ENCODE measurements at regions not wholly inside any gene's neighbourhood (a gene's known extent, or its start where the extent isn't known, plus 50 kb on each side); places are given as distances from the start of the nearest gene placed in this dataset.
A peak's percentile ranks its signal among the peaks of the same experiment; 100 is the strongest.

DNA sequence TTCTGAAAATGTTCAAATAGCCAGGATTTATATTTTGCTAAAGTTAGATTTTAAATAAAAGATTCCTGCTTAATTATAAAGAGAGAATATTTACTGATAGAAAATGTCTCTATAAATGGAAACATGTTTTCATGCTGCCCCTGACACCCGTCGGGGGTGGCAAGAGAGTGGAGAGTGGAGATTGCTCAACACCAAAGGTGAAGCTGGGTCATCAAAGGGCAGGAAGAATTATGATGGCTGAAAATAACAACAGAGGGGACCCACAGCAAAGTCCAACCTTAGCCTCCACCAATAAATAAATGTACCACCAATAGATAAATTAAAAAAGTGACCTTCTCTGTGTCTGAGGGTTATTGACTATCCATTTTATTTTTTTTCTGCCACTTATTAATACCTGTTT lies 326.8 kb upstream of the GYPC start:
- no peaks in the 10 kb centered on the region for H3F3A ChIP-seq (ENCODE audit: insufficient read depth, low read depth)
- ChIA-PET POLR2A (ENCODE audit: unreplicated experiment) (no interaction called here), CTCF (no interaction called here)
- TF ChIP-seq, protein P1, sequence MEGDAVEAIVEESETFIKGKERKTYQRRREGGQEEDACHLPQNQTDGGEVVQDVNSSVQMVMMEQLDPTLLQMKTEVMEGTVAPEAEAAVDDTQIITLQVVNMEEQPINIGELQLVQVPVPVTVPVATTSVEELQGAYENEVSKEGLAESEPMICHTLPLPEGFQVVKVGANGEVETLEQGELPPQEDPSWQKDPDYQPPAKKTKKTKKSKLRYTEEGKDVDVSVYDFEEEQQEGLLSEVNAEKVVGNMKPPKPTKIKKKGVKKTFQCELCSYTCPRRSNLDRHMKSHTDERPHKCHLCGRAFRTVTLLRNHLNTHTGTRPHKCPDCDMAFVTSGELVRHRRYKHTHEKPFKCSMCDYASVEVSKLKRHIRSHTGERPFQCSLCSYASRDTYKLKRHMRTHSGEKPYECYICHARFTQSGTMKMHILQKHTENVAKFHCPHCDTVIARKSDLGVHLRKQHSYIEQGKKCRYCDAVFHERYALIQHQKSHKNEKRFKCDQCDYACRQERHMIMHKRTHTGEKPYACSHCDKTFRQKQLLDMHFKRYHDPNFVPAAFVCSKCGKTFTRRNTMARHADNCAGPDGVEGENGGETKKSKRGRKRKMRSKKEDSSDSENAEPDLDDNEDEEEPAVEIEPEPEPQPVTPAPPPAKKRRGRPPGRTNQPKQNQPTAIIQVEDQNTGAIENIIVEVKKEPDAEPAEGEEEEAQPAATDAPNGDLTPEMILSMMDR (conservative IDR thresholded peaks at IDR 0.05) = no peak
- H3K4me2 ChIP-seq = no peak overlapping the region
- no peaks in the 10 kb centered on the region for H4K20me1 ChIP-seq (ENCODE audit: insufficient read depth)
- BruUV-seq (replicated peaks) = no TSS peak
- H3K27ac ChIP-seq = no peak overlapping the region
- no peak for DNase-seq
- intact Hi-C loops (cut with micrococcal nuclease; ENCODE audit: unreplicated experiment) = no loop called here
- no peaks in the 10 kb centered on the region for H3K9me2 ChIP-seq (ENCODE audit: insufficient read depth)
- no peaks in the 10 kb centered on the region for H3K36me3 ChIP-seq (ENCODE audit: low read depth)
- no peaks in the 10 kb centered on the region for H3K79me2 ChIP-seq (ENCODE audit: low read depth)
- no peak overlapping the region for H3K4me3 ChIP-seq
- no peaks in the 10 kb centered on the region for H3K27me3 ChIP-seq (ENCODE audit: insufficient read depth, low read depth)
- no peak overlapping the region for H2AFZ ChIP-seq
- H3K9me3 ChIP-seq (ENCODE audit: insufficient read depth, low read depth) = peaks cover 5% of the 10 kb centered on the region; the same call in 1 of the 2 replicates
- no peaks in the 10 kb centered on the region for H3K4me1 ChIP-seq (replicated peaks; ENCODE audit: insufficient read depth)

DNA sequence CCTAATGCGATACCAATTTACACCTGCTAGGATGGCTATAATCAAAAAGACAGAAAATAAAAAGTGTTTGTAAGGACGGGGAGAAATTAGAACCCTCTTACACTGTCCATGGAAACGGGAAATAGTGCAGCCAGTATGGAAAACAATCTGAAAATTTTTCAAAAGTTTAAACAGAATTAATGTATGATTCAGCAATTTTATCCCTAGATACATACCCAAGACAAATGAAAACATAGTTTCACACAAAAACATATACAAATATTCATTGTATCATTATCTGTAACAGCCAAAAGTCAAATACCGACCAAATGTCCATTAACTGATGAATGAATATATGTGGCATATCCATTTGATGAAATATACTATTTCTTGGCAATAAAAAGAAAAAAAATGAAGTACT lies 313.5 kb upstream of the GYPC start:
- ChIA-PET CTCF (no interaction called here), POLR2A (ENCODE audit: unreplicated experiment) (no interaction called here)
- H3K36me3 ChIP-seq (ENCODE audit: low read depth) = no peaks in the 10 kb centered on the region
- H3K4me2 ChIP-seq = no peak overlapping the region
- no peaks in the 10 kb centered on the region for H3K27me3 ChIP-seq (ENCODE audit: insufficient read depth, low read depth)
- BruUV-seq (replicated peaks) = no TSS peak
- H3K4me1 ChIP-seq (replicated peaks; ENCODE audit: insufficient read depth) = no peaks in the 10 kb centered on the region
- no peaks in the 10 kb centered on the region for H3F3A ChIP-seq (ENCODE audit: insufficient read depth, low read depth)
- intact Hi-C loops (cut with micrococcal nuclease; ENCODE audit: unreplicated experiment) = no loop called here
- H3K9me3 ChIP-seq (ENCODE audit: insufficient read depth, low read depth) = no peaks in the 10 kb centered on the region
- H3K4me3 ChIP-seq = no peak overlapping the region
- no peak overlapping the region for H2AFZ ChIP-seq
- no peaks in the 10 kb centered on the region for H3K79me2 ChIP-seq (ENCODE audit: low read depth)
- no peaks in the 10 kb centered on the region for H4K20me1 ChIP-seq (ENCODE audit: insufficient read depth)
- no peak overlapping the region for H3K27ac ChIP-seq
- H3K9me2 ChIP-seq (ENCODE audit: insufficient read depth) = no peaks in the 10 kb centered on the region
- peak in 1 of 2 experiments; percentile 6 for DNase-seq
- TF ChIP-seq, protein P1 (conservative IDR thresholded peaks at IDR 0.05) = no peak
- TF ChIP-seq EZH2 (IDR thresholded peaks at IDR 0.05; ENCODE audit: low read depth) = no peak

DNA sequence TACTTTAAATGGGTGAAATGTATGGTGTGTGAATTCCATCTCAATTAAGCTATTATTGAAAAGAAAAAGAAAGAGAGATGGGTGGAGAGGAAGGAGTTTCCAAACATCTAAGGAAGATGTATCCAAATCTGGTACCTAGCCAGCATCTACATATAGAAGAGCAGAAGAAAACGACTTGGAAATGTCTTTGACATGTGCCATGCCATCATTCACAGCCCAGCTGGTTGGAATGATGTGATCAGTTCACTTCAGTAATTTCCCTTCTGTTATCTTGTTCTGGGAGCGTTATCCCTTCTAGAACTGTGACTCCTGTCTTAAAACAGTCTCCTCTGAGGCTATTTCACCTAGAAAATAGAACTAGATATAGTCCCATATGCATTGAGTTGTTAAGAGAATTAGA lies 312.8 kb upstream of the GYPC start:
- no peaks in the 10 kb centered on the region for H4K20me1 ChIP-seq (ENCODE audit: insufficient read depth)
- no peak overlapping the region for H3K27ac ChIP-seq
- no peaks in the 10 kb centered on the region for H3K79me2 ChIP-seq (ENCODE audit: low read depth)
- ChIA-PET POLR2A (ENCODE audit: unreplicated experiment) (no interaction called here), CTCF (no interaction called here)
- no peak overlapping the region for H3K4me2 ChIP-seq
- H3K4me1 ChIP-seq (replicated peaks; ENCODE audit: insufficient read depth) = no peaks in the 10 kb centered on the region
- no peak for DNase-seq
- H3K9me3 ChIP-seq (ENCODE audit: insufficient read depth, low read depth) = no peaks in the 10 kb centered on the region
- intact Hi-C loops (cut with micrococcal nuclease; ENCODE audit: unreplicated experiment) = no loop called here
- H3F3A ChIP-seq (ENCODE audit: insufficient read depth, low read depth) = no peaks in the 10 kb centered on the region
- TF ChIP-seq, protein P1 (conservative IDR thresholded peaks at IDR 0.05) = no peak
- no peak for TF ChIP-seq EZH2 (IDR thresholded peaks at IDR 0.05; ENCODE audit: low read depth)
- no peaks in the 10 kb centered on the region for H3K36me3 ChIP-seq (ENCODE audit: low read depth)
- H3K9me2 ChIP-seq (ENCODE audit: insufficient read depth) = no peaks in the 10 kb centered on the region
- BruUV-seq (replicated peaks) = no TSS peak
- no peak overlapping the region for H3K4me3 ChIP-seq
- no peaks in the 10 kb centered on the region for H3K27me3 ChIP-seq (ENCODE audit: insufficient read depth, low read depth)
- H2AFZ ChIP-seq = no peak overlapping the region

Data from PC-9 (cell line).